Hematopoietic multipotent progenitor cell treated with erythropoietin and hydrocortisone succinate and interleukin-3 and kit ligand, for 6 days (in vitro differentiated cells): ENCODE measurements at regions not wholly inside any gene's neighbourhood (a gene's known extent, or its start where the extent isn't known, plus 50 kb on each side); places are given as distances from the start of the nearest gene placed in this dataset.

Source experiments
- DNase-seq: peaks from one replicate; pipeline ENCODE4 v3.0.0-alpha.2; 2015

DNA sequence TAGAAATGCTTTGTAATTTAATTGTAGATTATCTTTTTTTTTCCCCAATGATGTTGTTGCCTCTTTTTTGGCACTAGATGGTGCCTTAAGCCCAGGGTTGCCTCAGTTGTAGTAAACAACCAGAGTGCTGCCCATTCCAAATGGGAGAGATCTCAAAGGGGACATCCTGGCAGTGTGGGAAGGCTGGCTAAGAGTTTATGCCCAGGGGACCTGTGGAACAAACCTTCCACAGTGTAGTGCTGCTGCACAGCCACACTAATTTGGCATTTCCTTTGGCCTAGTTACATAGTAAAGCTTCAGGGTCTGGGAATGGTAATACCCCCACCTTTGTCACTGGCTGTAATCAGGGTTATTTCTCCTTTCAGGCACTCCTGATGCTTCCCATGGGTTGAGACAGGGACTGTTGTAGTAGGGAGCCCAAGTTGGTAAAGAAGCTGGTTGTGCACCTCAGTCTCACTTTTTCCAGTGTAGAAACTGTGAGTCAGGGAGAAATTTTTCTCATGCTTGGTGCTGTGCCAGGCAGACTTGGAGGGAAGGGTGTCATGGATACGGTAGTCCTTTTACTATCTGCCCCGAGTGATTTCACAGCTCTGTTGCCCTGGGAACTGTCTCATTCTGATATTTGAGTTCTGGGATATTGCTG lies 177.8 kb upstream of the ECI2 start:
- DNase-seq: peak; percentile 9

DNA sequence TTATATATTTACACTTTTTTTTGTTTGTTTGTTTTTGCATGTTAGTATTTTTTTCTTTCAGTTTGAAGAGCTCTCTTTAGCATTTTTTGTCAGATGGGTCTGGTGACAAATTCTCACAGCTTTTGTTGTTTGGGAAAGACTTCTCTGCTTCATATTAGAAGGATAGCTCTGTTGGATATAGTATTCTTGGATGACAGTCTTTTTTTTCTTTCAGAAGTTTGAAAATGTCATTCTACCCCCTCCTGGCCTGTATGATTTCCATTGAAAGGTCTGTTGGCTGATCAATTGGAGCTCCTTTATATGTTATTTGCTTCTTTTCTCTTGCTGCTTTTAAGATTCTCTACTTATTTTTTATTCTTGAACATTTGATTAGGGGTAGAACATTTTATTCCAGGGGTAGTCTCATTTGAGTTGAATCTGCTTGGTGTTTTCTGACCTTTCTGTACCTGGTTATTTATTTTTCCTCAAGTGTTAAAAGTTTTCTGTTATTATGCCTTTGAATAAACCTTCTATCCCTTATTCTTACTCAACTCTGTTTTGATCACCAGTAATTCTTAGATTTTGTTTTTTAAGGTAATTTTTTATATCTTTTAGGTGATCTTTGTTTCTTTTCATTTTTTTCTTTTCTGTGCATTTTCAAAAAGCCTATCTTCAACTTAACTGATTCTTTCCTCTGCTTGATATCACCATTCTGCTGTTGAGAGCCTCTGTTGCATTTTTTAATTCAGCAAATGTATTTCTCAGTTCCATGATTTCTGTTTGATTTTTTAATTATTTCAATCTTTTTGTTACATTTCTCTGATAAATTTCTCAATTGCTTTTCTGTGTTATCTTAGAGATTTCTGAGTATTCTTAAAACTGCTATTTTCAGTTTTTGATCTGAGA lies 176.8 kb upstream of the ECI2 start:
- DNase-seq: no peak

DNA sequence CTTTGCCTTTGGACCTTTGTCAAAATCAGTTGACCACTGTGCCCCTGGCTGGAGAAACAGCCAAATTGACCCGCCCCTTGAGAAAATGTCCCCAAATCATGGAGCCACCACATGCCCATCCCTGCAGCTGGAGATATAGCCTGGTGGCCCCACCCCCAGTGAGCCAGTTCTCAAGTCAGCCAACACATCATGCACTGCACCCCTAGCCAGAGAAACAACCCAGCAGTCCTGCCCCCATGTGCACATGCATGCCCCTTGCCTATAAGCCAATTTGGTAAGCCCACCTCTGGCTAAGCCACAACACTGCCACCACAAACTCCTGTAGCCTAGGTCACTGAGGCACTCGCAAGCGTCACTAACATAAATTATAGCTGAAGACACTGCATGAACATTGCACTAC lies 174.2 kb upstream of the ECI2 start:
- no peak for DNase-seq

DNA sequence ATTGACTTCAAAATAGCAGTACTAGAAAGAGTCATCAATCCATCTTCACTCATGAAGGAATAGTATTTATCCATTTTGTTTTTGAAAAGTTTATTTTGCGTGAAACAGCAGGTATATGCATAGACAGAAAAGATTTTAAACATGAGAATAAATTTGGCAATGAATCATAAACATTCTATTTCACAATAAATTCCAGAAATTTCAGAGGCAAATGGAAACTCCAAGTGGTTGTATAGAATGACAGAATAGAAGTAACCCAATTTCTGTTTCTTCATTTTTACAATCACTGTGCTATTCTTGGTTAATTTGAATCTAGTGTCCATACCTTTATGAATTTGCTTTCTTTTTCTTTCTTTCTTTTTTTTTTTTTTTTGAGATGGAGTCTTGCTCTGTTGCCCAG lies 173.0 kb upstream of the ECI2 start:
- DNase-seq: no peak

DNA sequence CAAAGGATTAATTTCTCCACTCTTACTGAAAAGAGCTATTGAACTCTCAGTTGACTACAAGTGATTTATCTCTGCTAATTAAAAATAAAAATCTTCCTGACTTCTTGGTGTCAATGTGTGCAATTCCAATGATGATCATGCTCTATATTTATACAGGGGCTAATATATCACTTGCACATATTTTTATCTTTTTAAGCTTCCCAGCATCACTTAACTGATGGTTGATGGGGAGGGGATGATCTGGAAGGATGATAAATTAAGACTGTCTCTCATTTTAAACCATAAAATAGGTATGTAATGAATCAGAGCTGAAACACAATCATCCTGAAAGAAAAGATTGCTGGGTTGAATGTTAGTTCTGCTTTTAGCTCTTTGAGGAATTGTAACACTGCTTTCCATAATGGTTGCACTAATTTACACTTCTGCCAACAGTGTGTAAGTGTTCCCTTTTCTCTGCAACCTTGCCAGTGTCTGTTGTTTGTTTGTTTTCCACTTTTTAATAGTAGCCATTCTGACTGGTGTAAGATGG lies 169.6 kb upstream of the ECI2 start:
- DNase-seq: no peak

DNA sequence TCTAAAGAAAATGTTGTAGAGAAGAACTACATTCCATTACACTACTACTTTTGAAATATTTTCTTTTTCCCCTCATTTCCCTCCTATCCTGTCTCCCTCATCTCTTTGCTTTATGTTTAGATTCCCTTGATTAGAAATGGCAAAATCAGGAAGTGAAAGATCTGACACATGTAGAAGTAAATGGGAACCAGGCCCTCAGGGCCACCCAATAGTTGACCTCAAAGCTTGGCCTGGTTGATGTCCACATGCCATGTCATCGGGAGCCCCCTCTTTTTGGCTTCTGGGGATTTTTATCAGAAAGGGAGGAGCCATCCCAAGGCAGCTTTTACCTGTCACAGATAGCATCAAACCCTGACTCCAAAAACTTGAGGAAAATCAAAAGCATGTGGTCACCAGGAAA lies 168.3 kb upstream of the ECI2 start:
- DNase-seq: no peak

DNA sequence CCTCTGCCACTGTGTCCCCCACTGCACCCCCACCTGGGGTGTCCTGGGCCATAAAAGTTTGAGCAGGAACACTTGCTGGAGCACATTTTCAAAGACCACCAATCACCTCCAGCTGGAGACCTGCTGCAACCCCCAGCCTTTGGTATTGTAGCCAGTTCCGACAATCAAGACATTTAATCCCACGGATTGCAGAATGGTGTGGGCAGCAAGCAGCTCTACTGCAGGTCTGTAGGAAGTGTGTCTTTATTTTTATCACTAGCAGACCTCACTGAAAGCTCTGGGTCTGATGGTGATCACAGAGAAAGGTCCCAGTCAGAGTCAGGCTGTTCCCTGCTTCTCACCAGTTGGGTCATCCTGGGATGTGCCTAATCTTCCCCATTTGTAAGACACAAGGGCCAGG lies 167.1 kb upstream of the ECI2 start:
- no peak for DNase-seq

DNA sequence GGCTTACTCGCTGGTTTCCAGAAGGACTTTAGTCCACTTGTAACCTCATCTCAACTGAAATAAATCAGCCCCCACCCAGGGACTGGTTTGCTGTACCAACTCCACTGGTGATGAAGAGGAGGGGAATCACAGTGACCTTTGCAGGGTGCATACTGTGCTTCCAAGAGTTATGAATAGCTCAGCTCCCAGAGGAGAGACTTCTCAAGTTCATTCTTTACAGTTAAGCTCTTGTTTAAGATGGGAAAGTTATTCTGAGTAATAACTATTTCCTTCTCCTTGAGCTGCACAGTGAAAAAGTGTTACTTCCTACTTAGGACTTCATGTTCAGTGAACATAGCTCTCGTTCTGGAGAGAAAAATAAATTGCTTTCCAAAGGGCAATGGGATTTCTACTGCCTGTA lies 166.5 kb upstream of the ECI2 start:
- DNase-seq: no peak

DNA sequence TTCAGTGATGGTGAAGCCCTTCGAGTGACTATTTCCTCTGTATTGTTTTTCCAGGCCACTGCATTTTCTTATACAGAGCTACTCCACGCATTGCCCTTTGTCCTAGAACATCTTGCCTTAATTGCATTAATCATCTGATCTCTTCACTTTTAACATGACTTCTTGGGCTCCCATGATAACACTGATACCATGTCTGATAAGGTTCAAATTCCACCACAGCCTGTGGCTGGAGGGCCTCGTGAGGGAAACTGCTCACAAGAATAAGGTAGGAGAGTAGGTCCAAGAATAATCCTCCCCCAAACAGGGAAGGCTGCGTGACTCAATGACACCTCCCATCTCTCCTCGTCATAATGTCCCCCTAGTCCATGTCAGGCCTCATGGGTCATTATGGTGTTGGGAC lies 165.5 kb upstream of the ECI2 start:
- no peak for DNase-seq

DNA sequence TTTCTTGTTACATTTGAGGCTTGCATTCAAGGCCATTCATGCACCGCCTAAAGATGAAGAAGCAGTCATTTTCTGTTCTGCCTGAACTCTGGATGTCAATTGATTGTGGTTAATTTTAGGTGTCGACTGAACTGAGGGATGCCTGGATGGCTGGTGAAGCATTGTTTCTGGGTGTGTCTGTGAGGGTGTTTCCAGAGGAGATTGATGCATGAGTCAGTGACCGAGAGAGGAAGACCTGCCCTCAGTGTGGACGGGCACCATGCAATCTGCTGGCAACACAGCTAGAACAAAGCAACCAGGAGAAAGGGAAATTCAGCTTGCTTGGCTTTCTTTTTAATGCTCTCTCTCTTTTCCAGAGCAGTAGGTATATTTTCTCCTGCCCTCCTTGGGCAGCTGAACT lies 164.1 kb upstream of the ECI2 start:
- DNase-seq: no peak

DNA sequence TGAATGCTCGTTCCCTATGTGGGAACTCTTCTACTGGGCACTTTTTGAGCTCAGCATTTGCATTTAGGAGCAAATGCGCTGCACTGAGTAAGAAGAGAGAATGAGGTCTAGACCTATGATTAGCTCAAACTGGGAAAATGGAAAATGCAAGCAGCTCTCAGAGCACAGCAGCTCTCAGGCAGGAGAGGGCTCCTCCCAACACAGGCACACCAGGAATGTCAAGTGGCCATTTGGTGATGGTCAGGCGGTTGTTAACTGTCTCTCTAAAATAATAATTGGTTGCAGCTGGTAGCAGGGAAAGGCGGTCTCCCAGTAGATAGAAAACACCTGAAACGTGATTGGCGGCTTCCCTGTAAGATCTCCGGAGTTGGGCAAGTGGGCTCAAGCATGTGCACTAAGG lies 162.0 kb upstream of the ECI2 start:
- DNase-seq: no peak

DNA sequence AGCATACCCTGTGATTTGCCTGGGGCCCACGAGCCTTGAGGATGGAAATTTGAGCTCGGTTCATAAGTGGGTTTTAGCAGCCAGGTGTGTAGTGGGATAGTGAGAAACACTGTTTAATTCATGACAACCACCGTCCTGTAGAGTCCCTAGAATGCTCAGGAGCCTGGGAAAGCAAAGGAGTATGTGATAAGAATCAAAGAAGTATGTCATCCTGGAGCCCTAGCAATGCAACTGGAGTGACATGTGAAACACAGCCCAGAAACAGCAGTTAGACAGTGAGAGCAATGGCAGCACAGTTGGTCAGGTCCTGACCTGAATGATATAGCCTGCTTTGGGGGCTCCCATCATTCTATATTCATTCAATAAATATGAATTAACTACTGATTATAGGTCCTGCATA lies 161.2 kb upstream of the ECI2 start:
- no peak for DNase-seq

DNA sequence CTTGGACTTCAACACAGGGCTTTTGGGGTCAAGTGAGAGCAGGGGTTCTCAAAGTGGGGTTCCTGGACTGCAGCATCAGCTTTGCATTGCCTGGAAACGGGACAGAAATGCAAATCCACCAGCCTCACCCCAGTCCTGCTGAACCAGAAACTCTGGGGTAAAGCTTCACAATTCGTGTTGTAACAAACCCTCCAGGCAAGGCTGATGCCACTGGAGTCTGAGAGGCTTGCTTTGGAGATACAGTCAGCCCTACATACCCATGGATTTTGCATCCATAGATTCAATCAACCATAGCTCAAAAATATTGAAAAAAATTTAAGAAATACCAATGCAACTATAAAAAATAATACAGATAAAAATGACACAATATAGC lies 160.4 kb upstream of the ECI2 start:
- no peak for DNase-seq

DNA sequence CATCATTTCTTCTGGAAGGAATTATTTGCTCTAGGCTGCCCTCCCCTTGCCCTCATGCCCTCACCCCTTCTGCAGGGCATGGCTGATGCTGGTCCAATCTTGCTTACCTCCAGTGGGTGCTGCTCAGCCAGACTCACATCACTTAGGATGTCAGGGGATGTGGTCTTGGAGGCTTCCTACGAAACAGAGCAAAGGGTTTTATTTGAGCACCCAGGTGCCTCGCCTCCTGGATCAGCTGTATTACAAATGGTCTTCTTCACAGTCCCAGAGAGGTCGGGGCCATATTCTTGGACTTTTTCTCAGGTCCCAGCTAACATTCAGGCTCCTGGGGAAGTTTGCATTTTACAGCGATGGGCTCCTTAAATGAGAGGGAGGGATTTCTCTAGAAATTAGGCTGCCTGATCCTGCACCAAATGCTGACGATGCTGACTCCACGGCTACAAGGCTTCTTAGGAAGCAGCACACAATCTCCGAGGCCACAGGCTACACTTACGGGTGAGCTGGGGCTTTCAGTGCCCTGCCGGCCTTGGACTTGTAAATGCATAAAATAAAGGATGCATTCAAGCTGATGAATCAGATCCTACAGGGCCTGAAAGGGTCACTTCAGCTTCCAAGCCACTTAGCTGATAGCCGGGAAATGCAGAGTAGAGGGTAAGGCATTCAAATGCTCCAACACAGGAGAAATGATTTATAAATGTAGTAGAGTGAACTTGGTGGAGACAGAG lies 159.8 kb upstream of the ECI2 start:
- DNase-seq: no peak

DNA sequence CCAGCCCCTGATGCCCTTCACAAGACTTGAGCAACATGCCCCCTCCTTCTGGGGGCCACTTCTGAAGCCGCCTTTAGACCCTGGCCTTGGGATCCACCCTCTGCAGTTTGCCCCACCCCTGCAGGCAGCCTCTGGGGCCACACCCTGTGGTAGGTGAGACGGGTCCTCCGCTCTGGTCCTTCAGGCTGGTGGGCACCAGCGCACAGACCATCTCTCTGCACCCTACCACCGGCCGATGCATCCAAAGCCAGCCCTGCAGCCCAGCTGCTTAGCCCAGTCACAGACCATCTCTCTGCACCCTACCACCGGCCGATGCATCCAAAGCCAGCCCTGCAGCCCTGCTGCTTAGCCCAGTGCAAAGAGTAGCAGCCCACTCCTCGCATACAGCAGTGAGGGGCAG lies 159.3 kb upstream of the ECI2 start:
- no peak for DNase-seq

DNA sequence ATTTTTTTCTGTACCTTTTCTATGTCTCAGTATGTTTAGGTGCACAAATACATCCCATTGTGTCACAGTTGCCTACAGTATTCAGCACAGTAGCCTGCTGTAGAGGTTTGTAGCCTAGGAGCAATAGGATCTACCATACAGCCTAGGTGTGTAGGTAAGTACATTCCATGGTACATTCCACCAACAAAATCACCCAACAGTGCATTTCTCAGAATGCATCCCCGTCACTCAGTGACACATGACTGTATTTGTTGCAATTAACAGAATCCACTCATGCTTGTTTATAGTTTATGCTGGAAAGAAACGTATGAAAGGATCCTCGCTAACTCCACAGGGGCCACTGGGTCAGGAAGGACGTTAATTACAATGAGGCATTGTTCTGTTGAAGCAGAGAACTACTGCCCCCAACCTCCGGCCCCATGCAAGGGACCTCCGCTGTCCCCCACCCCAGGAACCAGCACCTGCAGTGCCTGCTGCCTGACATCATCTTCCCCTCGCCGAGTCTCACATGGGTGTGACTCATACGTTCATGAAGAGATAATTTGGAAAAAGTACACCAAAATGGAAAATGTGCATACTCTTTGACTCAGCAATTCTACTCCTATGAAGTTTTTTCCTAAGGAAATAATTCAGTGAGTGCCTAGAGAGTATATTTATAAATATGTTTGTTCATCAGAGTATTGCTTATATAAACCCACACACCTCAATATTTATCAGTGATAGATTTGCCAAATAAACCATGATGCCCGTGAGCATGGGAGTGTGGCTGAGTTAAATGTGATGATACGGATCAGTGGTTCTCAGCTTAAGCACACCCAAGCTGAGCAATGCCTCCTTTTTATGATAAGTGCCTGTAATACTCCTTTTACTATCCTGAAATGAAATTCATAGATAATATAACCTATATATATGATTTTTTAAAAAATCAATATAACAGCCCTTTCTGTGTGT lies 156.4 kb upstream of the ECI2 start:
- no peak for DNase-seq

DNA sequence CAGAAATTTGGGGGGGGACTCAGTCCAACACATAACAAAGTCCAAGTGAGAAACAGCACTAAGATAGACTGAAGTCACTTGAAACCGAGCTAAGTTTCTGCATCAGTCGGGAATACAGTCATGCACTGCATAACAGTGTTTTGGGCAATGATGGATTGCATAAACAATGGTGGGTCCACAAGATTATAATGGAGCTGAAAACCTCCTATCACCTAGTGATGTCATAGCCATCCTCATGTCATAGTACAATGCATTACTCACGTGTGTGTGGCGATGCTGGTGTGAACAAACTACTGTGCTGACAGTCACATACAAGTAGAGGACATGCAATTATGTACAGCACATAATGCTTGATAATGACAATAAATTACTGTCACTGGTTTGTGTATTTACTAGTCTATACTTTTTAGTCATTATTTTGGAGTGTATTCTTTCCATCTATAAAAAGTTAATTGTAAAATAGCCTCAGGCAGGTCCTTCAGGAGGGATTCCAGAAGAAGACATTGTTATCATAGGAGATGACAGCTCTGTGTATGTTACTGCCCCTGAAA lies 154.5 kb upstream of the ECI2 start:
- DNase-seq: no peak

DNA sequence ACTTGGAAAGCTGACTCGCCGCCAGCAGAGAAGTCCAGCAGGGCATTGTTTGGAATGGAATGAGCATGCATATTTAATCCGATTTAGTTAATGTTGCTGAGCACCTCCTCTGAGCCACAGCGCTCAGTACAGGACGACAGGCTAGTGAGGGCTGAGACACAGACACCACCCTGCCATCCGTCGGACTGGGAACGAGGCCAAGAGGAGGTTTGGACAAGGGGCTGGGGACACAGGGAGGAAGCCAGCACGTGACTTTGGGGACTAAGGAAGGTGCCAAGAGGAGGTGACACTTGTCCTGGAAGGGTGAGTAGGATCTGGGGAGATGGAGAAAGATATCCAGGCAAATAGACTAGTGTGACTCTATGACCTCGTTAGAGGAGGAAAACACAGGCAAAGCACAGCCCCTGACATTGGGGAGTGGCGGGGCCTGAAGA lies 152.5 kb upstream of the ECI2 start:
- DNase-seq: no peak

DNA sequence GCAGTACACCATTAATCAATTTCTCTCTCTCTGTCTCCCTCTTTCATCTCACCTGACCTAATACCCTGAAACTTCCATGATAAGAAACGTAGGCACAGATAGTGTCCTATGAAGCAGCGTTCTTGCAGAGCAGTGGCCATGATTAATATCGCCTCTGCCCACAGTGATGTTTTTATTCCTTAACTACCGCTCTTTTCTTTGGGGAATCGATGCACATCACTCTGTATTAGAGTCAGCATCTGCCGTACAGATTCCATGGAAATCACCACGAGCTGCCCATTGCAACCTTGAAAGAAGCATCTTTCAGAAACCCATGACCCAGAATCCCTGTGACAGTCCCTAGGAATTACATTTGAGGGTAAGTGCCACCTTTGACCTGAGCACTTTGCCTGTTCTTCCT lies 152.0 kb upstream of the ECI2 start:
- DNase-seq: no peak

DNA sequence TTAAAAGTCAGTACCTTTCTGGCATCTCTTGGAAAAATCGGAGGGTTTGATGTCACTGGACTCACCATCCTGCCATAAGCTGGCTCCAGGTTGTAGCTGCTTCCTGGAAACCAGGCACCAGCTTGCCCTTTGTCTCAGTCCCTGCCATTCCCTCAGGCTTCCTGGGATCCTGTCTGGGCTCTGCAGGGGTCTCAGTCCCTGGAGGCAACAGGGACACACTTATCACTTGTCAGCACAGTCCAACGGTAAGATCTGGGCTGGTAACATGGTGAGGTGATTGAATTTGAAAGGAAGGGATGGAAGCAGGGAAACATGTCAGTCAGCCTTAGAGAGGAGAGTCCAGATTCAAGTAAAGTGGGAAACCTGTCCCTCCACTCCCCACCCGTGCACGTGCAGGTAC lies 147.6 kb upstream of the ECI2 start:
- no peak for DNase-seq

DNA sequence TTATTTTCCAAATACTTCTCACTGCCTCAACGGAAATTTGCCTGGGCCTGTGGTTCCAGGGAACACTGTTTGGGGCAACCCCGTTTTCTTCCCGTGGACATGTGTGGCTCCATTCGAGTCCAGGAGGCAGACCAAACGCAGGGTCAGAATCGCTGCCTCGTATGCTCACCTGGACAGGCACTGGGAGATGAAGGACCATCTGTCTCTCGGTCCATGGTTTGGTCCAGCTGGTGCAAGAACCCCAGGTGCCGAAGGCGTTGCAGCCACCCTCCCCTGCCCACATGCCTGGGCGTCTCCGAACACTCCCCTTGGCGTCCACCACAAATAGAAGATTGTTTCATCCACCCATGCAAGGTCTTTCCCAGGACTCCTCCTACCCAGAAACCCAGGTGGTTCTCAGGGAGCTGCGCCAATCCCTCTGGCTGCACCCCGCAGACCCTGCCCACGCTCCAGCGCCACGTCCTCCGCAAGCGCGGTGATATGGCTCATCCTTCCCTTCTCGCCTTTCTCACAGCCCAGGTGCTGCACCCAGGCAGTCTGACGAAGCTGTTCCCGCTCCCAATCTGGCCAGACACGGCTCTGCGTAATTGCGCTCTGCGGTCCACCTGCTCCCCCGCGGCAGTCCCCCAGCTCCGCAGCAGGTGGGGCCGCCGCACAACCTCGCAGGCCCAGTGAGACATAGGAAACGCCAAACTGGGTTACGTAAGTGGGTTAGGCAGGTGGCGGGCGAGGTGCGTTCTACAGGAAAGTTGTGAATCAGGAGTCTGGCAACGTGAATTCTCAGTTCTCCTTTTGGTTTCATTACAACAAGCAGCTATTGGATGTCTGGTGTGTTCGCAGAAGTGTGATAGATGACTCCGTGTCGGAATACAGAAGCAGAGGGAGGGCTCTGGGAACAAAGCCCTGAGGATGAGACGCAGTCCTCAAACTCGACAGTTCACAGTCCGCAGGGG lies 146.2 kb upstream of the ECI2 start:
- DNase-seq: peak; percentile 11
